ENCODE measurements at regions not wholly inside any gene's neighbourhood (a gene's known extent, or its start where the extent isn't known, plus 50 kb on each side); places are given as distances from the start of the nearest gene placed in this dataset.
"Not testable (repeated sequence)": the region's sequence is repeated elsewhere in the genome, so short reads cannot be mapped to it uniquely, and the experiment has no call there.

GRCh38 chr16:17964196-17964595 lies 372.3 kb downstream of the NPIPA8 start:
- Mint-ChIP-seq H3K9me3 (peaks cover 9% of the 10 kb centered on the region), H3K4me1 (peaks cover 40% of the 10 kb centered on the region), H3K36me3 (ENCODE audit: low read depth) (peaks cover 2% of the 10 kb centered on the region)

GRCh38 chr16:17963185-17963836 lies 373.2 kb downstream of the NPIPA8 start:
- peaks cover 31% of the 10 kb centered on the region for H3K4me1 Mint-ChIP-seq
- H3K27ac Mint-ChIP-seq (ENCODE audit: unreplicated experiment) = no peak overlapping the region
- peaks cover 10% of the 10 kb centered on the region for H3K9me3 Mint-ChIP-seq
- TF ChIP-seq CTCF (conservative IDR thresholded peaks at IDR 0.05) = no peak
- DNase-seq (ENCODE audit: low read depth, low spot score) = no peak
- H3K4me3 Mint-ChIP-seq = no peak overlapping the region
- H3K27me3 Mint-ChIP-seq (ENCODE audit: low read depth) = no peaks in the 10 kb centered on the region
- H3K36me3 Mint-ChIP-seq (ENCODE audit: low read depth) = peaks cover 2% of the 10 kb centered on the region

More at GRCh38 chr16:17964196-17964595, 372.3 kb downstream of the NPIPA8 start:
- DNase-seq (ENCODE audit: low read depth, low spot score) = no peak
- TF ChIP-seq CTCF (conservative IDR thresholded peaks at IDR 0.05) = no peak
- Mint-ChIP-seq H3K4me3 (no peak overlapping the region), H3K27me3 (ENCODE audit: low read depth) (no peaks in the 10 kb centered on the region), H3K27ac (ENCODE audit: unreplicated experiment) (no peak overlapping the region)

GRCh38 chr16:17962726-17963125 lies 373.8 kb downstream of the NPIPA8 start:
- Mint-ChIP-seq H3K4me3 (no peak overlapping the region), H3K36me3 (ENCODE audit: low read depth) (no peaks in the 10 kb centered on the region), H3K4me1 (peaks cover 27% of the 10 kb centered on the region), H3K9me3 (peaks cover 10% of the 10 kb centered on the region), H3K27me3 (ENCODE audit: low read depth) (no peaks in the 10 kb centered on the region), H3K27ac (ENCODE audit: unreplicated experiment) (no peak overlapping the region)
- DNase-seq (ENCODE audit: low read depth, low spot score) = no peak
- TF ChIP-seq CTCF (conservative IDR thresholded peaks at IDR 0.05) = no peak

- not testable (repeated sequence) for H3K27ac Mint-ChIP-seq (ENCODE audit: unreplicated experiment); H3K27me3 Mint-ChIP-seq (ENCODE audit: low read depth); DNase-seq (ENCODE audit: low read depth, low spot score); H3K4me3 Mint-ChIP-seq; H3K36me3 Mint-ChIP-seq (ENCODE audit: low read depth)
- H3K4me1 Mint-ChIP-seq = peaks cover 27% of the 10 kb centered on the region
- H3K9me3 Mint-ChIP-seq = peaks cover 10% of the 10 kb centered on the region
These were observed 374.7 kb downstream of the NPIPA8 start for GRCh38 chr16:17961822-17962221.

- Mint-ChIP-seq H3K36me3 (ENCODE audit: low read depth) (no peaks in the 10 kb centered on the region), H3K4me3 (no peak overlapping the region), H3K27ac (ENCODE audit: unreplicated experiment) (no peak overlapping the region), H3K9me3 (no peaks in the 10 kb centered on the region), H3K4me1 (peaks cover 13% of the 10 kb centered on the region), H3K27me3 (ENCODE audit: low read depth) (peaks cover 4% of the 10 kb centered on the region)
- no peak for TF ChIP-seq CTCF (conservative IDR thresholded peaks at IDR 0.05)
- no peak for DNase-seq (ENCODE audit: low read depth, low spot score)
These were observed 385.2 kb downstream of the NPIPA8 start for GRCh38 chr16:17951378-17951777.

- no peak overlapping the region for H3K27ac Mint-ChIP-seq (ENCODE audit: unreplicated experiment)
- H3K4me3 Mint-ChIP-seq = no peak overlapping the region
These were observed 386.6 kb downstream of the NPIPA8 start for GRCh38 chr16:17949982-17950250.

More at GRCh38 chr16:17949982-17950250, 386.6 kb downstream of the NPIPA8 start:
- Mint-ChIP-seq H3K9me3 (no peaks in the 10 kb centered on the region), H3K36me3 (ENCODE audit: low read depth) (no peaks in the 10 kb centered on the region), H3K27me3 (ENCODE audit: low read depth) (peaks cover 4% of the 10 kb centered on the region), H3K4me1 (peaks cover 13% of the 10 kb centered on the region)
- TF ChIP-seq CTCF (conservative IDR thresholded peaks at IDR 0.05) = no peak
- DNase-seq (ENCODE audit: low read depth, low spot score) = no peak
